ENCODE measurements at regions not wholly inside any gene's neighbourhood (a gene's known extent, or its start where the extent isn't known, plus 50 kb on each side); places are given as distances from the start of the nearest gene placed in this dataset.
A peak's percentile ranks its signal among the peaks of the same experiment; 100 is the strongest.

- TF ChIP-seq CTCF (IDR thresholded peaks at IDR 0.05): no peak
- peak; percentile 25 for TF ChIP-seq POLR2A (IDR thresholded peaks at IDR 0.05)
These were observed 117.4 kb upstream of the SERPIND1 start for GRCh38 chr22:20656516-20656901.

Measured in testis (tissue), 2 donors.